Breast epithelium (tissue), 3 donors: ENCODE measurements at regions not wholly inside any gene's neighbourhood (a gene's known extent, or its start where the extent isn't known, plus 50 kb on each side); places are given as distances from the start of the nearest gene placed in this dataset.

ENCODE experiments used
- CTCF ChIP-seq, 3 donors: fragments of 450-650 bp; IDR thresholded peaks; one replicate each; pipeline ENCODE4 v1.5.1; 2016 to 2017; ENCODE audit warnings: antibody characterized with exemption in 3 of 3, mild to moderate bottlenecking in 3 of 3, moderate library complexity in 3 of 3
- POLR2A ChIP-seq: fragments of 450-650 bp; IDR thresholded peaks from one replicate; pipeline ENCODE4 v1.6.1; 2016; ENCODE audit warnings: antibody characterized with exemption, mild to moderate bottlenecking, moderate library complexity
- POLR2AphosphoS5 ChIP-seq, 3 donors: sonication (generic); formaldehyde crosslinking; IDR thresholded peaks; one replicate each; pipeline ENCODE4 v1.6.1; 2017; ENCODE audit warnings: antibody characterized with exemption in 3 of 3

- no peak for TF ChIP-seq CTCF (IDR thresholded peaks at IDR 0.05)
- TF ChIP-seq POLR2AphosphoS5 (IDR thresholded peaks at IDR 0.05) = no peak
- TF ChIP-seq POLR2A = no peak
These were observed 72.2 kb upstream of the THUMPD2 start for GRCh38 chr2:39851251-39851650.
